ENCODE measurements at regions not wholly inside any gene's neighbourhood (a gene's known extent, or its start where the extent isn't known, plus 50 kb on each side); places are given as distances from the start of the nearest gene placed in this dataset.

GRCh38 chr12:94731733-94732360 is 81.5 kb upstream of the TMCC3 start:
- ATAC-seq (replicated peaks) (no peak), DNase-seq (no peak)
- peaks cover 15 to 21% of the 10 kb centered on the region in 2 donors for H3K4me1 Mint-ChIP-seq
- H3K4me3 Mint-ChIP-seq, result no peak overlapping the region
- peaks cover 42 to 64% of the 10 kb centered on the region in 2 donors for H3K36me3 Mint-ChIP-seq
- peaks cover 6 to 17% of the 10 kb centered on the region in 2 donors for H3K27me3 Mint-ChIP-seq
- no peak overlapping the region for H3K27ac Mint-ChIP-seq
- peaks cover 13 to 14% of the 10 kb centered on the region in 2 donors for H3K9me3 Mint-ChIP-seq

- Mint-ChIP-seq H3K27me3 (peaks cover 8 to 19% of the 10 kb centered on the region in 2 donors), H3K4me1 (peaks cover 19 to 27% of the 10 kb centered on the region in 2 donors), H3K36me3 (peaks cover 45 to 66% of the 10 kb centered on the region in 2 donors), H3K9me3 (peaks cover 14% of the 10 kb centered on the region in 2 donors), H3K4me3 (no peak overlapping the region), H3K27ac (no peak overlapping the region)
- DNase-seq (no peak), ATAC-seq (replicated peaks) (no peak)
Measured at GRCh38 chr12:94730847-94731246, 80.5 kb upstream of the TMCC3 start.

GRCh38 chr12:94726236-94726835 is 76.0 kb upstream of the TMCC3 start:
- H3K27me3 Mint-ChIP-seq, result peaks cover 8 to 13% of the 10 kb centered on the region in 2 donors
- peaks cover 12 to 14% of the 10 kb centered on the region in 2 donors for H3K9me3 Mint-ChIP-seq
- ATAC-seq (replicated peaks) (no peak), DNase-seq (no peak)
- no peak overlapping the region for H3K27ac Mint-ChIP-seq
- peaks cover 32 to 56% of the 10 kb centered on the region in 2 donors for H3K36me3 Mint-ChIP-seq
- H3K4me3 Mint-ChIP-seq, result no peak overlapping the region
- peaks cover 24 to 32% of the 10 kb centered on the region in 2 donors for H3K4me1 Mint-ChIP-seq

- peaks cover 28 to 54% of the 10 kb centered on the region in 2 donors for H3K36me3 Mint-ChIP-seq
- peaks cover 28 to 39% of the 10 kb centered on the region in 2 donors for H3K4me1 Mint-ChIP-seq
- peaks cover 8 to 14% of the 10 kb centered on the region in 2 donors for H3K9me3 Mint-ChIP-seq
- no peak for ATAC-seq (replicated peaks)
- H3K27me3 Mint-ChIP-seq, result peaks cover 8 to 13% of the 10 kb centered on the region in 2 donors
- H3K4me3 Mint-ChIP-seq, result no peak overlapping the region
- DNase-seq, result no peak
- H3K27ac Mint-ChIP-seq, result no peak overlapping the region
Measured at GRCh38 chr12:94725375-94726168, 75.2 kb upstream of the TMCC3 start.

- Mint-ChIP-seq H3K36me3 (peaks cover 23 to 44% of the 10 kb centered on the region in 2 donors), H3K27me3 (peaks cover 10 to 11% of the 10 kb centered on the region in 2 donors), H3K27ac (peak overlapping the region; percentile 21), H3K9me3 (peaks cover 4 to 10% of the 10 kb centered on the region in 2 donors), H3K4me1 (peaks cover 28 to 50% of the 10 kb centered on the region in 2 donors), H3K4me3 (no peak overlapping the region)
- DNase-seq (no peak), ATAC-seq (replicated peaks) (no peak)
Measured at GRCh38 chr12:94722664-94723063, 72.3 kb upstream of the TMCC3 start.

GRCh38 chr12:94721173-94721572 is 70.8 kb upstream of the TMCC3 start:
- H3K27me3 Mint-ChIP-seq, result peaks cover 0 to 4% of the 10 kb centered on the region in 2 donors
- H3K4me1 Mint-ChIP-seq, result peaks cover 23 to 39% of the 10 kb centered on the region in 2 donors
- H3K9me3 Mint-ChIP-seq, result no peaks in the 10 kb centered on the region
- peak overlapping the region; percentile 9 to 47 for H3K4me3 Mint-ChIP-seq
- ATAC-seq (replicated peaks), result peak; percentile 97 to 98
- H3K27ac Mint-ChIP-seq, result peak overlapping the region; percentile 25
- no peak for DNase-seq
- H3K36me3 Mint-ChIP-seq, result peaks cover 13 to 42% of the 10 kb centered on the region in 2 donors

- no peak overlapping the region for H3K4me3 Mint-ChIP-seq
Measured at GRCh38 chr12:94718114-94718513, 67.8 kb upstream of the TMCC3 start.

GRCh38 chr12:94717656-94718055 is 67.3 kb upstream of the TMCC3 start:
- Mint-ChIP-seq H3K27ac (no peak overlapping the region), H3K27me3 (peaks cover 0 to 4% of the 10 kb centered on the region in 2 donors), H3K4me3 (no peak overlapping the region), H3K9me3 (no peaks in the 10 kb centered on the region), H3K36me3 (peaks cover 12 to 45% of the 10 kb centered on the region in 2 donors), H3K4me1 (peaks cover 19 to 32% of the 10 kb centered on the region in 2 donors)
- no peak for ATAC-seq (replicated peaks)
- DNase-seq, result no peak

More at GRCh38 chr12:94718114-94718513, 67.8 kb upstream of the TMCC3 start:
- no peak for DNase-seq
- H3K9me3 Mint-ChIP-seq, result no peaks in the 10 kb centered on the region
- no peak overlapping the region for H3K27ac Mint-ChIP-seq
- H3K4me1 Mint-ChIP-seq, result peaks cover 22 to 37% of the 10 kb centered on the region in 2 donors
- H3K27me3 Mint-ChIP-seq, result peaks cover 0 to 4% of the 10 kb centered on the region in 2 donors
- no peak for ATAC-seq (replicated peaks)
- H3K36me3 Mint-ChIP-seq, result peaks cover 12 to 46% of the 10 kb centered on the region in 2 donors

GRCh38 chr12:94717108-94717507 is 66.8 kb upstream of the TMCC3 start:
- Mint-ChIP-seq H3K4me3 (no peak overlapping the region), H3K36me3 (peaks cover 12 to 44% of the 10 kb centered on the region in 2 donors), H3K4me1 (peaks cover 14 to 27% of the 10 kb centered on the region in 2 donors), H3K9me3 (no peaks in the 10 kb centered on the region), H3K27me3 (peaks cover 0 to 4% of the 10 kb centered on the region in 2 donors), H3K27ac (peak overlapping the region; percentile 20)
- no peak for DNase-seq
- ATAC-seq (replicated peaks), result no peak

- Mint-ChIP-seq H3K4me1 (peaks cover 7 to 19% of the 10 kb centered on the region in 2 donors), H3K27ac (peak overlapping the region; percentile 20), H3K4me3 (no peak overlapping the region), H3K27me3 (peaks cover 0 to 4% of the 10 kb centered on the region in 2 donors), H3K9me3 (no peaks in the 10 kb centered on the region), H3K36me3 (peaks cover 9 to 39% of the 10 kb centered on the region in 2 donors)
- ATAC-seq (replicated peaks), result no peak
- no peak for DNase-seq
Measured at GRCh38 chr12:94716339-94716738, 66.0 kb upstream of the TMCC3 start.

GRCh38 chr12:94714378-94715114 is 64.2 kb upstream of the TMCC3 start:
- Mint-ChIP-seq H3K4me3 (no peak overlapping the region), H3K4me1 (peaks cover 10 to 15% of the 10 kb centered on the region in 2 donors), H3K36me3 (peaks cover 9 to 44% of the 10 kb centered on the region in 2 donors), H3K27me3 (peaks cover 0 to 4% of the 10 kb centered on the region in 2 donors), H3K27ac (no peak overlapping the region), H3K9me3 (no peaks in the 10 kb centered on the region)
- no peak for DNase-seq
- peak; percentile 10 to 25 for ATAC-seq (replicated peaks)

- Mint-ChIP-seq H3K9me3 (no peaks in the 10 kb centered on the region), H3K4me3 (no peak overlapping the region), H3K36me3 (peaks cover 3 to 38% of the 10 kb centered on the region in 2 donors), H3K4me1 (peaks cover 7 to 8% of the 10 kb centered on the region in 2 donors), H3K27ac (no peak overlapping the region), H3K27me3 (no peaks in the 10 kb centered on the region)
- ATAC-seq (replicated peaks) (no peak), DNase-seq (no peak)
Measured at GRCh38 chr12:94712815-94713515, 62.6 kb upstream of the TMCC3 start.

GRCh38 chr12:94710933-94711332 is 60.6 kb upstream of the TMCC3 start:
- H3K27me3 Mint-ChIP-seq, result no peaks in the 10 kb centered on the region
- no peaks in the 10 kb centered on the region for H3K9me3 Mint-ChIP-seq
- H3K4me3 Mint-ChIP-seq, result no peak overlapping the region
- ATAC-seq (replicated peaks), result peak; percentile 70 to 83
- H3K27ac Mint-ChIP-seq, result no peak overlapping the region
- H3K4me1 Mint-ChIP-seq, result peaks cover 14 to 19% of the 10 kb centered on the region in 2 donors
- H3K36me3 Mint-ChIP-seq, result peaks cover 7 to 36% of the 10 kb centered on the region in 2 donors
- DNase-seq, result no peak

All from stimulated activated naive B cell treated with anti-CD40 and anti-IgM and Interleukin-4, amounts not matched to agents 10 μg/mL and 1 μg/mL and 100 μg/mL, for 72 hours (primary cell).